Sigmoid colon (tissue), 3 donors: ENCODE measurements at regions not wholly inside any gene's neighbourhood (a gene's known extent, or its start where the extent isn't known, plus 50 kb on each side); places are given as distances from the start of the nearest gene placed in this dataset.

Experiments used
- POLR2A ChIP-seq, 2 donors: fragments of 450-650 bp; IDR thresholded peaks; one replicate each; pipeline ENCODE4 v1.6.1; 2016; ENCODE audit warnings: antibody characterized with exemption in 2 of 2, mild to moderate bottlenecking in 2 of 2, moderate library complexity in 2 of 2
- TF ChIP-seq, protein P1 (sequence below), 4 experiments: fragments of 450-650 bp in 3 of 4; fragments of 200-600 bp in 1 of 4; IDR thresholded peaks; one replicate each; pipeline ENCODE4 v1.5.1; 2016 to 2019; ENCODE audit warnings: antibody characterized with exemption in 4 of 4, mild to moderate bottlenecking in 3 of 4, moderate library complexity in 2 of 4

DNA sequence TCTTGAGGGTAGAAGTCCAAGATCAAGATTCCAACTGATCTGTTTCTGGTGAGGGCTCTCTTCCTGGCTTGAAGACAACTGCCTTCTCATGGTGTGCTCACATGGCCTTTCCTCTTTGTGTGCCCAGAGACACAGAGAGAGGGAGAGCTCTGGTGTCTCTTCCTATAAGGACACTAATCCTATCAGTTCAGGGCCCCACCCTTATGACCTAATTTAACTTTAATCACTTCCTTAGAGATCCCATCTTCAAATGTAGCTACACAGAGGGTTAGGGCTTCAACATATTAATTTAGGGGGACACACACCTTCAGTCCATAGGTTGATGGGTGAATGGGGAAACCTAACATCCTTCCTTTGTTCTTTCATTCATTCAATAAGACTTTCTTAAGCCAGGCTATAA is 144.6 kb downstream of the MN1 start:
- TF ChIP-seq, protein P1, sequence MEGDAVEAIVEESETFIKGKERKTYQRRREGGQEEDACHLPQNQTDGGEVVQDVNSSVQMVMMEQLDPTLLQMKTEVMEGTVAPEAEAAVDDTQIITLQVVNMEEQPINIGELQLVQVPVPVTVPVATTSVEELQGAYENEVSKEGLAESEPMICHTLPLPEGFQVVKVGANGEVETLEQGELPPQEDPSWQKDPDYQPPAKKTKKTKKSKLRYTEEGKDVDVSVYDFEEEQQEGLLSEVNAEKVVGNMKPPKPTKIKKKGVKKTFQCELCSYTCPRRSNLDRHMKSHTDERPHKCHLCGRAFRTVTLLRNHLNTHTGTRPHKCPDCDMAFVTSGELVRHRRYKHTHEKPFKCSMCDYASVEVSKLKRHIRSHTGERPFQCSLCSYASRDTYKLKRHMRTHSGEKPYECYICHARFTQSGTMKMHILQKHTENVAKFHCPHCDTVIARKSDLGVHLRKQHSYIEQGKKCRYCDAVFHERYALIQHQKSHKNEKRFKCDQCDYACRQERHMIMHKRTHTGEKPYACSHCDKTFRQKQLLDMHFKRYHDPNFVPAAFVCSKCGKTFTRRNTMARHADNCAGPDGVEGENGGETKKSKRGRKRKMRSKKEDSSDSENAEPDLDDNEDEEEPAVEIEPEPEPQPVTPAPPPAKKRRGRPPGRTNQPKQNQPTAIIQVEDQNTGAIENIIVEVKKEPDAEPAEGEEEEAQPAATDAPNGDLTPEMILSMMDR (IDR thresholded peaks at IDR 0.05): no peak
- no peak for TF ChIP-seq POLR2A (IDR thresholded peaks at IDR 0.05)
